ENCODE measurements at regions not wholly inside any gene's neighbourhood (a gene's known extent, or its start where the extent isn't known, plus 50 kb on each side); places are given as distances from the start of the nearest gene placed in this dataset.

DNA sequence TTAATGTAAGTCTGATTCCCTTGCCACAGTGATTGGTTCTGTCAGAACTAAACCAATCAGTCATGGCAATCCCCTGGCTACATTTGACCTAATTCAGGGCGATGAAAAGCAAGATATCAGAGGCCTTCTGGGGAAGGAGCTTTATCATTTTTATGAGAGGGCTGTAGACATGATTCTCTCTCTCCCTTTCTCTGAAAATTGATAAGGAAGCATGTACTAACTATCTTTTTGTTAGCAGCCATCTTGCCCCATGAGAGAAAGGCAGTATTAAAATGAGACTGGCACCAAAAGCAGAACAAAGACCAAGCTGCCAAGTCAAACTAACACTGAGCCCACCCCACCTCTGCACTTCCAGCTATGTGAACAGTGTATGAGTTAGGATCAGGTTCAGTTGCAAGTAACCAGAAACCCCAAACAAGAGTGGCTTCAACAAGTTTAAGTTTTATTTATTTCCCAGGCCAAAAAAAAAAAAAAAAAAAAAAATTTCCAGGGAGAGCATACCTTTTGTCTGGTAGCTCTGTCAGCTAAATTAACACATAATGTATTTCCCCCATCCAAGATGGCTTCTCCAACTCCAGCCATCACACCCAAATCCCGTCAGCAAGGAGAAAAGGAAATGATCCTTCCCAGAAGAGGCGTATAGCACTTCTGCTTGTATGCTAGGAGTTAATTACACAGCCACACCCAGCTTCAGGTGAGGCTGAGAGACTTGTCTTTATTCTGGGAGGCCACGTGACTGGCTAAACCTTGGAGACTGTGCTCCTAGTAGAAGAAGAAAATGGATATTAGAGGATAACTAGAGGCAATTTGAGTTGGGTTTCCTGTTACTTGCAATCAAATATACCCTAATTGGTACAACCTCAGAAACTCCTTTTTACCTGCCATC is 105.8 kb upstream of the RALGPS2 start:
- TF ChIP-seq, protein P1, sequence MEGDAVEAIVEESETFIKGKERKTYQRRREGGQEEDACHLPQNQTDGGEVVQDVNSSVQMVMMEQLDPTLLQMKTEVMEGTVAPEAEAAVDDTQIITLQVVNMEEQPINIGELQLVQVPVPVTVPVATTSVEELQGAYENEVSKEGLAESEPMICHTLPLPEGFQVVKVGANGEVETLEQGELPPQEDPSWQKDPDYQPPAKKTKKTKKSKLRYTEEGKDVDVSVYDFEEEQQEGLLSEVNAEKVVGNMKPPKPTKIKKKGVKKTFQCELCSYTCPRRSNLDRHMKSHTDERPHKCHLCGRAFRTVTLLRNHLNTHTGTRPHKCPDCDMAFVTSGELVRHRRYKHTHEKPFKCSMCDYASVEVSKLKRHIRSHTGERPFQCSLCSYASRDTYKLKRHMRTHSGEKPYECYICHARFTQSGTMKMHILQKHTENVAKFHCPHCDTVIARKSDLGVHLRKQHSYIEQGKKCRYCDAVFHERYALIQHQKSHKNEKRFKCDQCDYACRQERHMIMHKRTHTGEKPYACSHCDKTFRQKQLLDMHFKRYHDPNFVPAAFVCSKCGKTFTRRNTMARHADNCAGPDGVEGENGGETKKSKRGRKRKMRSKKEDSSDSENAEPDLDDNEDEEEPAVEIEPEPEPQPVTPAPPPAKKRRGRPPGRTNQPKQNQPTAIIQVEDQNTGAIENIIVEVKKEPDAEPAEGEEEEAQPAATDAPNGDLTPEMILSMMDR (IDR thresholded peaks at IDR 0.05; ENCODE audit: low read depth, low read length, missing input control) = no peak
- TF ChIP-seq TAF1 (conservative IDR thresholded peaks at IDR 0.05) (no peak), RXRA (IDR thresholded peaks at IDR 0.05) (no peak), JUND (IDR thresholded peaks at IDR 0.05) (no peak), GABPA (IDR thresholded peaks at IDR 0.05 in 1 of 2, conservative IDR thresholded peaks at IDR 0.05 in 1 of 2) (no peak), NR2F2 (IDR thresholded peaks at IDR 0.05) (no peak), SP1 (IDR thresholded peaks at IDR 0.05) (no peak), YY1 (IDR thresholded peaks at IDR 0.05) (no peak), RAD21 (IDR thresholded peaks at IDR 0.05) (no peak), FOXA2 (IDR thresholded peaks at IDR 0.05) (no peak), EGR1 (IDR thresholded peaks at IDR 0.05; ENCODE audit: low read depth in 2 of 2) (no peak)
- TF ChIP-seq, protein P2, sequence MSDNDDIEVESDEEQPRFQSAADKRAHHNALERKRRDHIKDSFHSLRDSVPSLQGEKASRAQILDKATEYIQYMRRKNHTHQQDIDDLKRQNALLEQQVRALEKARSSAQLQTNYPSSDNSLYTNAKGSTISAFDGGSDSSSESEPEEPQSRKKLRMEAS (IDR thresholded peaks at IDR 0.05) = no peak
- TF ChIP-seq, protein P3, sequence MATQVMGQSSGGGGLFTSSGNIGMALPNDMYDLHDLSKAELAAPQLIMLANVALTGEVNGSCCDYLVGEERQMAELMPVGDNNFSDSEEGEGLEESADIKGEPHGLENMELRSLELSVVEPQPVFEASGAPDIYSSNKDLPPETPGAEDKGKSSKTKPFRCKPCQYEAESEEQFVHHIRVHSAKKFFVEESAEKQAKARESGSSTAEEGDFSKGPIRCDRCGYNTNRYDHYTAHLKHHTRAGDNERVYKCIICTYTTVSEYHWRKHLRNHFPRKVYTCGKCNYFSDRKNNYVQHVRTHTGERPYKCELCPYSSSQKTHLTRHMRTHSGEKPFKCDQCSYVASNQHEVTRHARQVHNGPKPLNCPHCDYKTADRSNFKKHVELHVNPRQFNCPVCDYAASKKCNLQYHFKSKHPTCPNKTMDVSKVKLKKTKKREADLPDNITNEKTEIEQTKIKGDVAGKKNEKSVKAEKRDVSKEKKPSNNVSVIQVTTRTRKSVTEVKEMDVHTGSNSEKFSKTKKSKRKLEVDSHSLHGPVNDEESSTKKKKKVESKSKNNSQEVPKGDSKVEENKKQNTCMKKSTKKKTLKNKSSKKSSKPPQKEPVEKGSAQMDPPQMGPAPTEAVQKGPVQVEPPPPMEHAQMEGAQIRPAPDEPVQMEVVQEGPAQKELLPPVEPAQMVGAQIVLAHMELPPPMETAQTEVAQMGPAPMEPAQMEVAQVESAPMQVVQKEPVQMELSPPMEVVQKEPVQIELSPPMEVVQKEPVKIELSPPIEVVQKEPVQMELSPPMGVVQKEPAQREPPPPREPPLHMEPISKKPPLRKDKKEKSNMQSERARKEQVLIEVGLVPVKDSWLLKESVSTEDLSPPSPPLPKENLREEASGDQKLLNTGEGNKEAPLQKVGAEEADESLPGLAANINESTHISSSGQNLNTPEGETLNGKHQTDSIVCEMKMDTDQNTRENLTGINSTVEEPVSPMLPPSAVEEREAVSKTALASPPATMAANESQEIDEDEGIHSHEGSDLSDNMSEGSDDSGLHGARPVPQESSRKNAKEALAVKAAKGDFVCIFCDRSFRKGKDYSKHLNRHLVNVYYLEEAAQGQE (IDR thresholded peaks at IDR 0.05) = no peak
